ENCODE measurements at regions not wholly inside any gene's neighbourhood (a gene's known extent, or its start where the extent isn't known, plus 50 kb on each side); places are given as distances from the start of the nearest gene placed in this dataset.

DNA sequence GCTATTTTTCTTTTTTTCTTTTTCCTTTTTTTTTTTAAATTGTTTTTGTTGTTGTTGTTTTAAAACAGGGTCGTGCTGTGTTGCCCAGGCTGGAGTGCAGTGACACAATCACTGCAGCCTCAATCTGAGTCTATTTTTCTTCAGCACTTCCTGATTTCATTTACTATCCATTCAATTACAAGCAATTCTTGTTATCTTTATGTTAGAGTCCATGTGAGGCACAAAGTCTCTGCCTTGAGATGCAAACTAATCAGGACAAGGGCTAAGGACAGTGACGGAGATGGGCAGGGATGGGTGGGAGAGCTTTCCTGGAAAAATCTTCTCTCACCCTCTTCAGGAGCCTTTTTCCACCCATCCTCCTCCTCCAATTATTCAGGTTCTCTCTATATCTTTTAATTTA is 157.3 kb upstream of the AUTS2 start:
- TF ChIP-seq POLR2AphosphoS5 (IDR thresholded peaks at IDR 0.05; ENCODE audit: low read depth, low read length) (no peak), SIN3A (IDR thresholded peaks at IDR 0.05; ENCODE audit: borderline replicate concordance, insufficient read depth, low read length) (no peak), TAF1 (IDR thresholded peaks at IDR 0.05; ENCODE audit: borderline replicate concordance, insufficient read depth, low read length) (no peak), FOXP2 (optimal IDR thresholded peaks at IDR 0.05; ENCODE audit: borderline replicate concordance, extremely low read depth, extremely low read length, insufficient read depth) (no peak)
- TF ChIP-seq, protein P1, sequence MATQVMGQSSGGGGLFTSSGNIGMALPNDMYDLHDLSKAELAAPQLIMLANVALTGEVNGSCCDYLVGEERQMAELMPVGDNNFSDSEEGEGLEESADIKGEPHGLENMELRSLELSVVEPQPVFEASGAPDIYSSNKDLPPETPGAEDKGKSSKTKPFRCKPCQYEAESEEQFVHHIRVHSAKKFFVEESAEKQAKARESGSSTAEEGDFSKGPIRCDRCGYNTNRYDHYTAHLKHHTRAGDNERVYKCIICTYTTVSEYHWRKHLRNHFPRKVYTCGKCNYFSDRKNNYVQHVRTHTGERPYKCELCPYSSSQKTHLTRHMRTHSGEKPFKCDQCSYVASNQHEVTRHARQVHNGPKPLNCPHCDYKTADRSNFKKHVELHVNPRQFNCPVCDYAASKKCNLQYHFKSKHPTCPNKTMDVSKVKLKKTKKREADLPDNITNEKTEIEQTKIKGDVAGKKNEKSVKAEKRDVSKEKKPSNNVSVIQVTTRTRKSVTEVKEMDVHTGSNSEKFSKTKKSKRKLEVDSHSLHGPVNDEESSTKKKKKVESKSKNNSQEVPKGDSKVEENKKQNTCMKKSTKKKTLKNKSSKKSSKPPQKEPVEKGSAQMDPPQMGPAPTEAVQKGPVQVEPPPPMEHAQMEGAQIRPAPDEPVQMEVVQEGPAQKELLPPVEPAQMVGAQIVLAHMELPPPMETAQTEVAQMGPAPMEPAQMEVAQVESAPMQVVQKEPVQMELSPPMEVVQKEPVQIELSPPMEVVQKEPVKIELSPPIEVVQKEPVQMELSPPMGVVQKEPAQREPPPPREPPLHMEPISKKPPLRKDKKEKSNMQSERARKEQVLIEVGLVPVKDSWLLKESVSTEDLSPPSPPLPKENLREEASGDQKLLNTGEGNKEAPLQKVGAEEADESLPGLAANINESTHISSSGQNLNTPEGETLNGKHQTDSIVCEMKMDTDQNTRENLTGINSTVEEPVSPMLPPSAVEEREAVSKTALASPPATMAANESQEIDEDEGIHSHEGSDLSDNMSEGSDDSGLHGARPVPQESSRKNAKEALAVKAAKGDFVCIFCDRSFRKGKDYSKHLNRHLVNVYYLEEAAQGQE (IDR thresholded peaks at IDR 0.05; ENCODE audit: insufficient read depth in 1 of 2, low read depth in 2 of 2, low read length in 2 of 2), result no peak

DNA sequence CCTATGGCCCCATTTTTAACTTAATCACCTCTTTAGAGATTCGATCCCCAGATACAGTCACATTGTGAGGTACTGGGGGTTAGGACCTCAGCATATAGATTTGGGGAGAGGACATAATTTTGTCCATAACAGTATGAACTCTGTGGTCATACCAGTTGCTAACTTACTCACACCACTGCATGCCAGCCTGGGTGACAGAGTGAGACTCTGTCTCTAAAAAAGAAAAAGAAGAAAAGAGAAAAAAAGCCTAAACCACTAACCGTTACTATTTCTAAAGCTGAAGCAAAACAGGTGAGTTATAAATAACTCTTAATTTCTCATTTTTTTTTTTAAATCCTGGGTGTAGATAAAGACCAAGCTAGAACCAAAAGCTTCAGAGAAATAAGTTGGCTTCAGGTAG is 155.1 kb upstream of the AUTS2 start:
- TF ChIP-seq FOXP2 (optimal IDR thresholded peaks at IDR 0.05; ENCODE audit: borderline replicate concordance, extremely low read depth, extremely low read length, insufficient read depth), result no peak
- no peak for TF ChIP-seq SIN3A (IDR thresholded peaks at IDR 0.05; ENCODE audit: borderline replicate concordance, insufficient read depth, low read length)
- no peak for TF ChIP-seq TAF1 (IDR thresholded peaks at IDR 0.05; ENCODE audit: borderline replicate concordance, insufficient read depth, low read length)
- TF ChIP-seq, protein P1 (IDR thresholded peaks at IDR 0.05; ENCODE audit: insufficient read depth in 1 of 2, low read depth in 2 of 2, low read length in 2 of 2), result no peak
- no peak for TF ChIP-seq POLR2AphosphoS5 (IDR thresholded peaks at IDR 0.05; ENCODE audit: low read depth, low read length)

DNA sequence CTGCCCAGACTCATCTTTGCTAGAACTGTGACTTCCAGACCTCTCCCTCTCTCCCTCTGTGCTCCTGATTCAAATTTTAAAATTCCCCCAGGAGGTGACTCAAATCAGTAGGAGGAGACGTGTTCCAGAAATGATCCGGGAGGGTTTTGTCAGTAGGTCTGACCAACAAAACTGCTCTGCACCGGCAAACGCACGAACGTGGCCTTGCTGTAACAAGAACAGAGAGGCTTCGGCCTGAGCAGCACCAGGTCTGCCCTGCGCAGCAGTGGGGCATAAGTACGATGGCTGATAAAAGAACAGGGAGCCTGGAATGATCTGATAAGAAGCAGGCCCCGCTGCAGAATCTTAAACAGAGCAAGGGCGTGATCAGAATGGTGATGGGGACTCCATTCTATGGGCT is 152.7 kb upstream of the AUTS2 start:
- TF ChIP-seq SIN3A (IDR thresholded peaks at IDR 0.05; ENCODE audit: borderline replicate concordance, insufficient read depth, low read length), result no peak
- TF ChIP-seq TAF1 (IDR thresholded peaks at IDR 0.05; ENCODE audit: borderline replicate concordance, insufficient read depth, low read length), result no peak
- TF ChIP-seq POLR2AphosphoS5 (IDR thresholded peaks at IDR 0.05; ENCODE audit: low read depth, low read length), result no peak
- TF ChIP-seq, protein P1 (IDR thresholded peaks at IDR 0.05; ENCODE audit: insufficient read depth in 1 of 2, low read depth in 2 of 2, low read length in 2 of 2), result no peak
- TF ChIP-seq FOXP2 (optimal IDR thresholded peaks at IDR 0.05; ENCODE audit: borderline replicate concordance, extremely low read depth, extremely low read length, insufficient read depth), result no peak

DNA sequence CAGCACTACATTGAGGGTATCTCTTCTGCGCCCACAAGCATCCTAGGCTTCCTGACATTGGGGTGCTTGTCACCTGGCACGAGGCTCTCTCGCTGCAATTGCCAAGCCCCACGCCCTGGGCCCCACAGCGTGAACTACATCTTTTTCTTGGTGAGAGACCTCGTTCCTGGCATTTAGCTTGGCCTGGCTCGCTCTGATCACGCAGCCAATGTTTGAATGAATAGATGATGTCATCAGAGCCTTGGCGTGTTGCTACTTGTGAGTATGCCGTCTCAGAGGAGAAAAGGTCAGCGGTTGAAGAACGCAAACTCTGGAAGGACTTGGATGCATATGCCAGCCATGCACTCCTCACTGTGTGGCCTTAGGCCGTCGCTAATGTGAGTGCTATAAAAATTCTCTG is 150.2 kb upstream of the AUTS2 start:
- TF ChIP-seq, protein P1 (IDR thresholded peaks at IDR 0.05; ENCODE audit: insufficient read depth in 1 of 2, low read depth in 2 of 2, low read length in 2 of 2), result no peak
- no peak for TF ChIP-seq POLR2AphosphoS5 (IDR thresholded peaks at IDR 0.05; ENCODE audit: low read depth, low read length)
- no peak for TF ChIP-seq FOXP2 (optimal IDR thresholded peaks at IDR 0.05; ENCODE audit: borderline replicate concordance, extremely low read depth, extremely low read length, insufficient read depth)
- TF ChIP-seq SIN3A (IDR thresholded peaks at IDR 0.05; ENCODE audit: borderline replicate concordance, insufficient read depth, low read length), result no peak
- no peak for TF ChIP-seq TAF1 (IDR thresholded peaks at IDR 0.05; ENCODE audit: borderline replicate concordance, insufficient read depth, low read length)

DNA sequence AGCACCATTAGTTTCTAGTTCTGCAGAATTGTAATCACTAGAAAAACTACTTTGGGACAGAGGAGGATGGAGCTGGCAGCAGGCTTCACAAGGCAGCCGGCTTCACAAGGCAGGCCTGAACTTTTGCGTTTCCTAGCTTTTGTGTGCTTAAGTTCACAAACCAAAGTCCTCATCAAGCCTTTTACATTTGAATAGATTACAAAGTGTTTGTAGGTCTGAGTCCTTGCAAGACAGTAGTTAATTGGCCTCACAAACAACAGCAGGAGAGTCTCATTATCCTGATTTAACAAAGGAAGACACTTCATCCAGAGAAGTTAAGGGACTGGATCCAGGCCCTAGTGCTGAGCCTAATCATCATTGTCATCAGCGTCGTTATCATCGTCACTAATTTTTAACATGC is 147.8 kb upstream of the AUTS2 start:
- TF ChIP-seq TAF1 (IDR thresholded peaks at IDR 0.05; ENCODE audit: borderline replicate concordance, insufficient read depth, low read length) (no peak), SIN3A (IDR thresholded peaks at IDR 0.05; ENCODE audit: borderline replicate concordance, insufficient read depth, low read length) (no peak), POLR2AphosphoS5 (IDR thresholded peaks at IDR 0.05; ENCODE audit: low read depth, low read length) (no peak), FOXP2 (optimal IDR thresholded peaks at IDR 0.05; ENCODE audit: borderline replicate concordance, extremely low read depth, extremely low read length, insufficient read depth) (no peak)
- TF ChIP-seq, protein P1 (IDR thresholded peaks at IDR 0.05; ENCODE audit: insufficient read depth in 1 of 2, low read depth in 2 of 2, low read length in 2 of 2), result no peak

Measured in PFSK-1 (cell line).